Glomerular endothelial cell (primary cell): ENCODE measurements at regions not wholly inside any gene's neighbourhood (a gene's known extent, or its start where the extent isn't known, plus 50 kb on each side); places are given as distances from the start of the nearest gene placed in this dataset.
"Not testable (repeated sequence)": the region's sequence is repeated elsewhere in the genome, so short reads cannot be mapped to it uniquely, and the experiment has no call there.

Experiments used
- DNase-seq: peaks from one replicate; pipeline ENCODE4 v3.0.0-alpha.2; 2011; ENCODE audit warnings: low read depth, low spot score; ENCODE audit errors: extremely low read depth

GRCh38 chr9:31146485-31147166 is 1237.8 kb upstream of the ACO1 start:
- no peak for DNase-seq

- no peak for DNase-seq
Measured at GRCh38 chr9:31153250-31153840, 1231.1 kb upstream of the ACO1 start.

- DNase-seq, result no peak
Measured at GRCh38 chr9:31166516-31166915, 1217.9 kb upstream of the ACO1 start.

- no peak for DNase-seq
Measured at GRCh38 chr9:31168161-31168560, 1216.3 kb upstream of the ACO1 start.

- DNase-seq, result no peak
Measured at GRCh38 chr9:31174681-31175080, 1209.8 kb upstream of the ACO1 start.

GRCh38 chr9:31183866-31184265 is 1200.6 kb upstream of the ACO1 start:
- DNase-seq, result no peak

- DNase-seq, result no peak
Measured at GRCh38 chr9:31185831-31186230, 1198.6 kb upstream of the ACO1 start.

- no peak for DNase-seq
Measured at GRCh38 chr9:31188496-31188895, 1195.9 kb upstream of the ACO1 start.

GRCh38 chr9:31210978-31211570 is 1173.4 kb upstream of the ACO1 start:
- DNase-seq, result no peak

- DNase-seq, result not testable (repeated sequence)
Measured at GRCh38 chr9:31229976-31230375, 1154.5 kb upstream of the ACO1 start.

GRCh38 chr9:31232485-31232884 is 1152.0 kb upstream of the ACO1 start:
- DNase-seq, result no peak

- no peak for DNase-seq
Measured at GRCh38 chr9:31236344-31236743, 1148.1 kb upstream of the ACO1 start.

- no peak for DNase-seq
Measured at GRCh38 chr9:31243386-31243785, 1141.1 kb upstream of the ACO1 start.

GRCh38 chr9:31248156-31248555 is 1136.3 kb upstream of the ACO1 start:
- no peak for DNase-seq

- no peak for DNase-seq
Measured at GRCh38 chr9:31251386-31251785, 1133.1 kb upstream of the ACO1 start.

GRCh38 chr9:31253800-31254762 is 1130.4 kb upstream of the ACO1 start:
- no peak for DNase-seq

GRCh38 chr9:31255211-31255610 is 1129.2 kb upstream of the ACO1 start:
- no peak for DNase-seq

- DNase-seq, result no peak
Measured at GRCh38 chr9:31259824-31260223, 1124.6 kb upstream of the ACO1 start.

- DNase-seq, result no peak
Measured at GRCh38 chr9:31272456-31273295, 1111.8 kb upstream of the ACO1 start.

GRCh38 chr9:31275419-31275818 is 1109.0 kb upstream of the ACO1 start:
- no peak for DNase-seq
